ENCODE measurements at regions not wholly inside any gene's neighbourhood (a gene's known extent, or its start where the extent isn't known, plus 50 kb on each side); places are given as distances from the start of the nearest gene placed in this dataset.
"Not testable (repeated sequence)": the region's sequence is repeated elsewhere in the genome, so short reads cannot be mapped to it uniquely, and the experiment has no call there.

DNA sequence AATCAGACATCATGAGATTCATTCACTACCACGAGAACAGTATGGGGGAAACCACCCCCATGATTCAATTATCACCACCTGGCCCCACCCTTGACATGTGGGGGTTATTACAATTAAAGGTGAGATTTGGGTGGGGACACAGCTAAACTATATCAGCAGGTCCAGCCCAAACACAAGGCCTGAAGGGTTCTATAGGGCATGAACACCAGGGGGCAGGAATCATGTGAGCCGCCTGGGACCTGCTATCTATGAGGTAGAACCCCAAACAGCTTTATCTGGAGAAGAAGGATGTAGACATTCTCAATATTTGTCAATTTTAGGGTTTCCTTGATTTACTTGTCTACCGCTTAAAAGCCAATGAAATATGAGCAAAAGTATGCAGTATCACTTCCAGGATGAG lies 294.9 kb upstream of the DEPDC1 start:
- DNase-seq, result no peak

DNA sequence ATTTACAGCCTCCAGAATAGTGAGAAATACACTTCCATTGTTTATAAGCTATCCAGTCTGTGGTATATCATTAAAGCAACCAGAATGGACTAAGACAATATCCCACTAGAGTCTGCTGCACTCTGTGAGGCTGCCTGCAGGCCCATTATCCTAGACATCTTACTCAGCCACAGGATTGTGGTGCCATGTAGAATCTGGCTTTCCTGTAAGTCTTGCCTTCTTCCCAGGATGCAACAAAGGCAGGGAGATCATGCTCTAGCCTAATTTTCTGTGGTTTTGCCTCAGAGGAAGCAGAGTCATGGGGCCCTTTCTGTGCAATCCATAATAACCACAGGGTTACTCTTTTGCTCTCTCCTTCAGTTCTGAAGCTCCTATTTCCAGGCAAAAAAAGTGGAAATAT lies 299.1 kb upstream of the DEPDC1 start:
- DNase-seq, result no peak

DNA sequence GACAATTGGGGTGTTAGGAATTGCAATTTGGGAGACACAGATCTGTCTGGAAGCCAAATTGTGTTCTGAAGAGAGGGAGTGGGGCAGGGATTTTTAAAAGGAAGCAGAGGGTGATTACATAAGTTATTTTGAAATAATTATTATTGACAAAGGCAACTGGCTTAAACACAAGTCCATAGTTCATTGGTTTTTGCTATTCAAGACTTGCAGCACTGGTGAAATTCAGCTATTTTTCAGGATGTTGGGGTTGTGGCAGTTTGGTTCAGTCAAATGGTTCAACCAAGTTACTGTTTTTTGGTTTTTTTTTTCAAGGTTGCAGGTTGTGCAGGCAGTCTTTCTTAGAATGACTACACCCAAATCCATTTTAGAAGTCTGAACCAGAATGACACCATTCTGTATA lies 300.0 kb upstream of the DEPDC1 start:
- no peak for DNase-seq

DNA sequence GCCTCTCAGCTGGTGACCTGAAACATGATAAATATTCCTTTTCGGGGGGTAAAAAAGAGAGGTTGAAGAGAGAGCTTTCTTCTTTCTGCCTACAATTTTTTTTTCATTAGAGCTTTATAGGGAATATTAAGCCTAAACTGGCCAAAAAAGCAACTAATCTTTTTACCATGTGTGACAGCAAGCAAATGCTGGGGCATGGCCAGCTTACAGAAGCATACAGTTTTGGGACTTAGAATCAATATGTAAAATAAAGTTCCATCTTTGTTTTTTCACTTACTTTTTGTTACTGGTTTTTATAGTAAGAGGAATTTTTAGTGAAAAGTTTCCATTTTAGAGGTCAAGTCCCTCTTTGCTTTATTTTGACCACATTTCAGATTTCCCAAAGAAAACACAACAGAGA lies 301.2 kb upstream of the DEPDC1 start:
- DNase-seq, result no peak

DNA sequence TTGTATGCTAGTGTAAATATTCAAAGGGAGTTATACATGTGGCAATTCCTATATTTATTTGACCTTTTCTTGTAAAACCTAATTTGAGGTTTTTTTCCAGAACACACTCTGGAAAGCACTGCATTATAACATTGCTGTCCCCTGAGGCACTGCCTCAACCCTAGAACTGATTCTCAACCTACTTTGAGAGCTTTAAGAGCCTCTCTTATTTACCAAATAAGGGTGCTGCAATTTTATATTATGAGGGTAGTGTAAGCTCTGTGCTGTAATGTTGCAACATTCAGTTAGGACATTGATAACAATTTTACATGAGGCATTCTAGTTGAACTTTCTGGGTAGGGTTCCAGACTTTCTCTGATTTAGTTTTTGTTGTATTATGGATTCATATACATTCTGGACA lies 302.2 kb upstream of the DEPDC1 start:
- no peak for DNase-seq

DNA sequence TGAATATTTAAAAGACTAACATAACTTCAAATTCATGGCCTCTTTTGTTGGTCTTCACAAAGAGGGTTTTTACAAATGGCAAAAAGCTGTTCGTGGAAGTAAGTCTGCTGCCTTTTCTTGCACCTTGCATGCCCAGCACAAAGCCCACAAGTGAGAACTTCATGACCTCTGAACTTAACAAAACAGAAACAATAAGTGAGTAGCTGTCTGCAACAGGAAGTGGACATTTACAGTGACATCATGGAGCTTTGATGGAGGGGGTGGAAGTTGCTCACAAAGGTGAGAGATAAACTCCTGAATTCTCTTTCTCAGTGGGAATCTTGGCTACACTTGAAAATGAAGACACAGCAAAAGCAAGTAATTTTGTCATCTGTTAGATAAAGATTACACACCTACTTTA lies 303.3 kb upstream of the DEPDC1 start:
- no peak for DNase-seq

DNA sequence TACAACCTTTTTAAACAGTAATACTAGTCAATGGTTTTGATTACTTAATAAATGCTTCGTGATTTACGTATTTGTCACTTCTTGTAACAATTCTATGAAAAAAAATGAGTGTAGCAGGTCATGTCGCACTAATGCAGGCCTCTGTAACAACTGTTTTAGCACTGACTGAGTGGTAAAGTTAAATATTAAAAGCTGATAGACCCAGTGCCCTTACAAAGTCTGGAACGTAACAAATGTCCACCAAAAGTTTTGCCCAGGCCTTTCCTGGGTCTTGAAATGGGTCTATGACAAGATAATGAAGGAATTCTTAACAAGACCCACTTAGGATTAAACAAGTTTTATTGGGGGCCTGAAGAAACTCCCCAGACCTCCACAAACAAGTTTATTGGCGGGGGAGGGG lies 304.6 kb upstream of the DEPDC1 start:
- DNase-seq, result no peak

DNA sequence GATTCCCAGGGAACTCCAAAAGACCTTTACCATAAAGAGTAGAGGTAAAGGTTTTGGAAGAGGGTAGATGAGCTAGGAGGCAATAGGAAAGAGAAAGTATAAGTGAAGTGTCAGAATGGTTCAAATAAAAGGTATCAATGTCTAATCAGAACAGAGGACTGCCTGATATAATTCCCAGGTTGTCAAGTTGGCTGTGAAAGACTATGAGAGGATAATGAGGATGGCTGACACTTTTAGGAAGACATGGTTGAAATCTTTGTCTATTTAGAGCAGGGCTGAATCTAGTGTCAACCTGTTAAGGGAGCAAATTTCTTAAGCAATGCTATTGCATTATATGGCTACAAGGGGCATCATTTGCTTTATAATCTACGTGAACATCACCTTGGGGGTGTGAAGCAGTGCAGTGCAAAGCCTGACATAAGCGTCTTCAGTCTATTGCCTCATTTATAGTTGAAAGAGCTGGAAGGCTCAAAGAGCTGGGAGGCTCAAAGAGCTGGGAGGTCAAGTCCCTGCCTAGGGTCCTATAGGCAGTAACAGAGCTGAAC lies 308.3 kb upstream of the DEPDC1 start:
- no peak for DNase-seq

DNA sequence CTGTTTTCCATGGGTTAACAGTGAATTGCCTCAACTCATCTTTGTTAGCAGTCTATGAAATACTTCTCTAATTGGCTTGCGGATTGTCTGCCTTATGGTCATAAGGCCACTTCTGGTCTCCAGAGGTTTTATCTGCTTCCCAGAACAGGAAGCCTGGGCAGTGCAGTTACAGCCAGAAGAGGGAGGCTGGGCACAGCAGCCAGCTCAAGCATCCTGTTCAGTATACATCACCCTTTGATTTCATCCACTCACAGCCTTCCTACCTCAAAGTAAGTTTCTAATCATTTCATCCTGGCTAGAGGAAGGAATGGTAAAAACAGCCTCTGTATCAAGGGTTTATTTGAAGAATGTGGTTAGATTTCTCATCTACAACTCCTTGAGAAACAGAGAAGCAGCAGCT lies 311.5 kb upstream of the DEPDC1 start:
- no peak for DNase-seq

DNA sequence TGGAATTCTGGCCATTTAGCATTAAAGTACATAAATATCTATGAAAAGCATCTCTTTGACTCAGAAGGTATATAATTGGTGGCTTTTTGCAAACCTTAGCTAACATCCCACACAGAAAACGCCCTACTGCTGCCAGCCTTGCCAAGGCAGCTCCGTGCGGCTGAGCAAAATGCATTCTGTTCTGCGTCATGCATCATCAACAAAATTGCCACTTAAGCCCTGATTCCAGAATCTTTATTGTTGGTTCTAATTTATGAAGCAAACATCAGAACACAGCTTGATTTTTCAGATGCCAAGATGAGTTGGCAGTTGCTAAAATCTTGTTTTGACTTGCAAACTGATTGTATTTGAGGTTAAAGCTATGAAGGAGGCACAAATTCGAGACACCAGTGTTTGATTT lies 314.9 kb upstream of the DEPDC1 start:
- no peak for DNase-seq

DNA sequence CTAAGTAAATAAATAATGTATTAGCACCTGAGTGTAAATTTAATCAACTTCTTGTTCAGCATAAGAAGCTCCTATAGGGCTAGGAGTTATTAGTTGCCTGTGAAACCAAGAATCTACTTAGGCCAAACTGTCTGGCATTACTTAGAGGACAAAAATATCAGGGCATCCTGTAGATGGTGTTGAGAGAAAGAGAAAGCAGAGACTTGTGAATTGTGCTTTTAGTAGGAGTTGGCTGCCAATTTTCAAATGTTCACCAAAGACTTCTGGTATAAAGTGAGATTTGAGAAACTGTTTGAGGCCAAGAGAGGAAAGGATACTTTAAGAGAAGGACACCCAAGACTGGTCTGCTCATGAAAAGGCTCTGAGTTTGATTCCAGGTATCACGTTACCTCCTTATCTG lies 315.5 kb upstream of the DEPDC1 start:
- no peak for DNase-seq

DNA sequence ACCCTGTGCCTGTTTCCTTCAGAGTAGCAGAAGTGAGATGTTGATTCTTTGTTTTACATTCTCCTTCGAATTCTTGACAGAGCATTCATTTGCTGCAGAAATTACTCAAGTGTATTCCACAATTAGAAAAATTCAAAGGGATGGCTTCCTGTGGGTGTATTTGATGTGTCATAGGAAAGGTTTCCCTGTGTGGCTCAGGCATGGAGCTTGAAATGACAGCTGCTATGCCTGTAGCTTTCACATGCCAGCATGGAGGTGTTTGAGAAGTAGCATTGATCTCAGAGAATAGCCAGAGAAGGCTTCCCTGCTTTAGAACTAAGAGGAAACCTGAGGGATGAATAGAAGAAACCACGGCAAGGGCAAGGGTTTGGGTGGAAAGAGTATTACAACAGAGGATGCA lies 317.2 kb upstream of the DEPDC1 start:
- DNase-seq, result no peak

DNA sequence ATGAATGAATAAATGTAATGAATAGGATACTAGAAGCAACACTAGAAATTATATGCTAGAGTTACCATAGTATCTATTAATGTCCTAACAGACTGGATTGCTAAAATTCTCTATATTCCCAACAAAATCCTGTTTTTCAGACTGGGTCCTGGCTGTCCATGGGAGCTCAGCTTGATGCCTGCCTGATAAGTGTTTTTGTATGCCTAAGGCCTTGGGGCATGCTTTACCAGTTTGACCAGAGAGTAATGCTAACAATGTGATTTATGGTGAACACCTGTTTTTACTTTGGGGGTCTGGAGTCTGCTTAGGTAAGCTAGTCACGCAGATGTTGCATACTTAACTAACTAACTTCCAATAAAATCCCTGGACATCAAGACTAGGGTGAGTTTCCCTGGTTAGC lies 318.8 kb upstream of the DEPDC1 start:
- DNase-seq, result no peak

DNA sequence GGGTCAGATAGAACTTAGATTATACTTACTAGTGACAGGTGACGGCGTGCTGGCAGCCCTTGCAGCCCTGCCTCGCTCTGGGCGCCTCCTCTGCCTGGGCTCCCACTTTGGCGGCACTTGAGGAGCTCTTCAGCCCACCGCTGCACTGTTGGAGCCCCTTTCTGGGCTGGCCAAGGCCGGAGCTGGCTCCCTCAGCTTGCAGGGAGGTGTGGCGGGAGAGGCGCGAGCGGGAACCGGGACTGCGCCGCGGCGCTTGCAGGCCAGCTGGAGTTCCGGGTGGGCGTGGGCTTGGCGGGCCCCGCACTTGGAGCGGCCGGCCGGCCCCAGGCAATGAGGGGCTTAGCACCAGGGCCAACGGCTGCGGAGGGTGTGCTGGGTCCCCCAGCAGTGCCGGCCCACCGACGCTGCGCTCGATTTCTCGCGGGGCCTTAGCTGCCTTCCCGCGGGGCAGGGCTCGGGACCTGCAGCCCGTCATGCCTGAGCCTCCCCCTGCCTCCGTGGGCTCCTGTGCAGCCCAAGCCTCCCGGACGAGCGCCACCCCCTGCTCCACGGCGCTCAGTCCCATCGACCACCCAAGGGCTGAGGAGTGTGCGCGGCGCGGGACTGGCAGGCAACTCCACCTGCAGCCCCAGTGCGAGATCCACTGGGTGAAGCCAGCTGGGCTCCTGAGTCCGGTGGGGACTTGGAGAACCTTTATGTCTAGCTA lies 320.8 kb upstream of the DEPDC1 start:
- not testable (repeated sequence) for DNase-seq

DNA sequence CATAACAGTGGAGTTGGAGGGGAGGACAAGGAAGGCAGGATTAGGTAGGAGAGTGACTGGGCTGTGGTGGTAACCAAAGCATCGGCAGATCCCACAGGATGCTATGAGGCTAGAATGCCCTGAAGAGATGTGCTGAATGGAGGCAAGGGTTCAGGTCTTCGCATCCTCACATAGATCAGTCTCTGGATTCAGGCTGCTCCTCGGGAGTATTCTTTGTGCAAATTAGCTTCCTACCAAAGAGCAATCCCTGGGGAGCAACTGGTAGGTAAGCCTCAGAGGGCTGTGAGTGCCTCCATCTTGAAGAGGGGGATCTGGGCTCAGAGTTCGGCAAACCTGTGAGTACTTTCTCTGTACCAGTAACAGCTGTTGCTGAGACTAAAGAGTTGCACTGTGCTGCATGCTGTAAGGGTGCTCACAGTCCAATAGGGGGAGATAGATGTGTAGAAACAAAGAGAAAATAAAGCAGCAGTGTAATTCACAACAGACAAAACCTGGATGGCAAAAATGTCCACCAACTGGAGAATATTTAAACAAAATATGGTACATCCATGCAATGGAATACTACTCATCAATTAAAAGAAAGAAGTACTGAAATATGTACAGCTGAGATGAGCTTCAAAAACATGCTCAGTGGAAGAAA lies 322.4 kb upstream of the DEPDC1 start:
- no peak for DNase-seq

DNA sequence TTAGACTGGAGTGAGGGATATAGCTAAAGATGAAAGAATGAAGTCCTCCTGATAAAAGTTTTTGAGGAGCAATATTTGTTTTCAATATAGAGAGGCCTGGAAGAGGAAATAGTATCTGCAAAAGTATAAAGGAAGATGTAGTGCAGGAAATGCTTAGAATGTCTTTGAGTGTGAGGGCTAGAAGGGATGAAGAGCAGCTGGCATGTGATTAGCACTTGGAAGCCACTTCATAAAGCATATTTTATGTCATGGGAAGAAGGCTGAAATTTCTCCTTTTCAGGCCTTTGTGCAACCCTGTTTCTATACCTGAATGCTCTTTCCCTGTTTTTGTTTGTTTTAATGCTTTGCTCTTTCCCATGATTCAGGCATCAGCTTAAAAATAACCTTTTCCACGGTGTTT lies 323.3 kb upstream of the DEPDC1 start:
- DNase-seq, result no peak

DNA sequence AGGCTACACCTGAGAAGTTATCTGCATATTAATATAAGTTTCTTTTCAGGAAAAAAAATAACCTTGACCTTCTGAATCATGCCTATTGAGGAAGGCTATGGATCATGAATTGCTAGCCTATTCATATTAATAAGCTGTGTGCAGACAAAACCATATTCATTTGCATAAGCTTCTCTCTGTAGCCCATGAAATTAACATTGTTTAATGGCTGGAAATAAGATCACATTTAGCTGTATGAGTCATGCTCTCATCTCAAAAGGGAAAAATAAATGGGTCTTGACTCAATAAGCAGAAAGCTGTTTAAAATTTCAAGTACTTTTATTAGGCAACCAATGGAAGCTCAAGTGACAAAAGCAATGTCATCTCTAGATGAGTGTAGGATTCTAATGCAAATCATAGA lies 330.0 kb upstream of the DEPDC1 start:
- no peak for DNase-seq

DNA sequence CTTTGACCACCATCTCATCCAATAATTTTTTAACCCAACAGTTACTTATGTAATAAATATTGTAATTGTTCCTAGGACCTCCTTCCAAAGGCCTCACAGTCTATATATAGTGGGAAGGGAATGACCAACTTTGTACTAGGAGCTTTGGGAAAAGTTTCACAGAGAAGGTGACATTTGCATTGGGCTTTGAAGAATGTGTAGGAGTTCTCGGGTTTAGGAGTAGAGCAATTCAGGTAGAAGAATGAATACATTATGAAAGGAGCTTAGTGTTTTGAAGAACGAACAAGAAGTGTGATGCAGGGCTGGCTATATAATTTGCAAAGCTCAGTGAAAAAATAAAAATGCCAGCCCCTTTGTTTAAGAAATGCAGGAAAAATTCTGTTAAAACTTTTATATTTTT lies 330.4 kb upstream of the DEPDC1 start:
- DNase-seq, result no peak

DNA sequence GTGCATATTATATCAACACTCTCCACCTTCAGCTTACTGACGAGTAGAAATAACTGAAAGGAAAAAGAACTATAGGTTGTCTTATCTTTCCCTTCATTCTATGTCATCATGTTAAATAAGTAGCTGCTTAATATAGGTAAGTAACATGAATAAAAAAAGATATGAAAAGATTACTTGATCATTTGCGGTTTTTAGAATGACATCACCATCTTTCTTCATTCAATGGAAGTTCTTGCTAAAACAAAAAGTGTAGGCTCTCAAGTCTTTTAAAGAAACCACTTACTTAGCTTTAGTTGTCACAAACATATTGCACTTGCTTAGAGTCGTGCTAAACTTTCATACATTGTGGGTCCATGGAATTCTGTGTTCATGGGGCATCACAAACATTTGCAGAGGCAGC lies 331.1 kb upstream of the DEPDC1 start:
- no peak for DNase-seq

DNA sequence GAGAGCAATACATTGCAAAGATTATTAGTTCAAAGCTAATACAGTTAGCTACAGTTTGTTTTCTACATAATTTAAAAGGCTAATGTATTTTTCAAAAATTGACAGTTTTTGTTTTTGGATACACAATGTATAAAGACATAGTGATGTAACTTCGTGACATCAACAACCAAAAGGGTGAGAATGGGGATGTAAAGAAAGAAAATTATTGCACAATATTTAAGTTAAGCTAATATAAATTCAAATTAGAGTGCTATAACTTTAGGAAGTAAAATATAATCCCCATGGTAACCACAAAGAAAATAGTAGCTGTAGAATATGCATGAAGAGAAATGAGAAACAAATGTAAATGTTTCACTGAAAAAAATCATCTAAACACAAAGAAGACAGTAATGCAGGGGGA lies 334.4 kb upstream of the DEPDC1 start:
- DNase-seq, result no peak

DNA sequence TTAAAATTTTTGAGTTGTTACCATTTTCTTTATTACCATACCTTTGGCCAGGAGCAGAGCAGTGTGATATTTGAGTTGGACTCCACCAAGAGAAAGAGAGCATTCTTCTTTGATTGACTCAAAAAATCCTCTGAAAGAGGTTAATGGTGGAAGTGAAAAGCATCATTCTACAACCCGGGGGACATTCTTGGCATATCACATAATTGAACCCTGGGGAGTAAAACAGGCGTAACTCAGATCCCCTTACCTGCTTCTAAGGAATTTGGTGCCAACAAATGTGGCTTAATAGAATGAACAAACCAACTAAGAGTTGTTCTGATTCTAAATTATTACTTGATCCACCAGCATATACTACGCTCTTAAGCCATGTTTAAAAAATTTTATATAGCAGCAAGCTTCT lies 351.1 kb upstream of the DEPDC1 start:
- no peak for DNase-seq

DNA sequence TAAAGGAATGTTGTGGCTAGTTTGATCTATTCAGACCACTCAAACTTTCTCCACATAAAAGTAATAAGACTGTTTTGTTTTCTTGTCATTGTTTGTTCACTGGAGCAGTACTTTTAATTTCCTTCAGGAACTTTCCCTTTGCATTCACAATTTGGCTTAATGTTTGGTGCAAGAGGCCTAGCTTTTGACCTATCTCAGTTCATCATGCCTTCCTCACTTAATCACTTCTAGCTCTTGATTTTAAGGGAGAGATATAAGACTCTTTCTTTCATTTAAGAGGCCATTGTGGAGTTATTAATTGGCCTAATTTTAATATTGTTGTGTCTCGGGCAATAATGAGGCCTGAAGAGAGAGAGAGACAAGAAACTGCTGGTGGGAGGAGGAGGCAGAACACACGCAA lies 371.7 kb upstream of the DEPDC1 start:
- DNase-seq, result no peak

DNA sequence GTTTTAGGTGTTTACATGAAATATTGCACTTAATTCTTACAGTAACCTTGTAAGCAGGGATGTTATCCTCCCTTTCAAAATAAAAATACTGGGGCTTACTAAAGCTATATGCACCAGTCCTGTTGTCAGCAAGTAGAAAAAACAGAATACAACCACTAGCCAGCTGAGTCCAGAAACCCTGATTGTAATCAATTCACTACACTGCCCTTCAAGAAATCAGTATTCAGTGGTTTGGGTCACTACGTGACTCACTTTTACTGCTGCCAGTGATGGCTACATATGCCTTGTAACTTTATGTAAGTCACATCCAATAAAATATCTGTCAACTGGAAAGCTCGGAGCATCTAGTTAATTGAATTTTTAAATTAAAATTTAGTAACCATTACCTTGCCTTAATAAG lies 376.3 kb upstream of the DEPDC1 start:
- DNase-seq, result no peak

DNA sequence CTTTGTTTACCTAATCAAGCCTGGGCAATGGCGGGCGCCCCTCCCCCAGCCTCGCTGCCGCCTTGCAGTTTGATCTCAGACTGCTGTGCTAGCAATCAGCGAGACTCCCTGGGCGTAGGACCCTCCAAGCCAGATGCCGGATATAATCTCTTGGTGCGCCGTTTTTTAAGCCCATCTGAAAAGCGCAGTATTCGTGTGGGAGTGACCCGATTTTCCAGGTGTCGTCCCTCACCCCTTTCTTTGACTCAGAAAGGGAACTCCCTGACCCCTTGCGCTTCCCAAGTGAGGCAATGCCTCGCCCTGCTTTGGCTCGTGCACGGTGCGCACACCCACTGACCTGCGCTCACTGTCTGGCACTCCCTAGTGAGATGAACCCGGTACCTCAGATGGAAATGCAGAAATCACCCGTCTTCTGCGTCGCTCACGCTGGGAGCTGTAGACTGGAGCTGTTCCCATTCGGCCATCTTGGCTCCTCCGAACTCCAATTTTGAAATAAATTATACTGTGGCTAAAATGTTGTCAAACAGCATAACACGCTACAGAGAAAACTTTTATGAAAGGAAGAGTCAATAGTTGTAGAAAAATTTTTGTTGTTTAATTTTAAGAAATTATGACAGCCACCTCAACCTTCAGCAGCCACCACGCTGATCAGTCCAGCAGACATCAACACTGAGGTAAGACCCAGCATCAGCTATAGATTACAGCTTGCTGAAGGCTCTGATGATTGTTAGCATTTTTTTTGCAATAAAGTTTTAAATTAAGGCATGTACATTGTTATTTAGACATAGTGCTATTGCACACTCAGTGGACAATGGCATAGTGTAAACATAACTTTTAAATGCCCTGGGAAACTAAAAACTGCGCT lies 384.7 kb upstream of the DEPDC1 start:
- not testable (repeated sequence) for DNase-seq
